ENCODE measurements at regions not wholly inside any gene's neighbourhood (a gene's known extent, or its start where the extent isn't known, plus 50 kb on each side); places are given as distances from the start of the nearest gene placed in this dataset.

- no peak for TF ChIP-seq NFYA (IDR thresholded peaks at IDR 0.05; ENCODE audit: borderline replicate concordance, low read depth, low read length)
- TF ChIP-seq JUND (IDR thresholded peaks at IDR 0.05; ENCODE audit: low read depth, low read length), result no peak
These were observed 118.4 kb upstream of the TP63 start (continued) for GRCh38 chr3:189512821-189513220.

- 94% methylated on average over 9 of the region's 9 CpGs for WGBS (ENCODE audit: insufficient coverage, insufficient replicate concordance, low lambda C conversion rate, missing lambda C conversion rate)
- H3K4me2 ChIP-seq (ENCODE audit: control insufficient read depth, insufficient read depth), result no peak overlapping the region
These were observed 117.7 kb upstream of the TP63 start for GRCh38 chr3:189513281-189514117.

More at GRCh38 chr3:189513281-189514117, 117.7 kb upstream of the TP63 start:
- FAIRE-seq (no peak), ATAC-seq (no peak), DNase-seq (ENCODE audit: low read depth, low spot score) (no peak)
- intact Hi-C loops (cut with micrococcal nuclease; ENCODE audit: unreplicated experiment) (loop anchor here (2.0 to 5.0 kb wide), 3 partner anchors 121 to 435 kb away; no protein-coding TSS in a partner anchor), in situ Hi-C loops (cut with MboI) (no loop called here)
- SMC1A ChIA-PET (ENCODE audit: uncharacterized antibody, unreplicated experiment), result interaction anchor here (0.8 to 4.7 kb wide), 30 partner anchors 10 to 441 kb away, joined by 3 to 81 read pairs (median 6); partner anchors contain the start of gene TP63
- CTCF ChIA-PET, result interaction anchor here (0.5 to 4.1 kb wide), 15 partner anchors 10 to 448 kb away, joined by 3 to 90 read pairs (median 6); no protein-coding TSS in a partner anchor
- no peak overlapping the region for H3K27ac ChIP-seq (ENCODE audit: control insufficient read depth, insufficient read depth)
- peaks cover 10% of the 10 kb centered on the region for H3K4me1 ChIP-seq (ENCODE audit: control insufficient read depth, insufficient read depth, low read length)
- no peak overlapping the region for H3K4me3 ChIP-seq
- H2AFZ ChIP-seq (ENCODE audit: control insufficient read depth, low read depth, low read length), result no peak overlapping the region
- no peaks in the 10 kb centered on the region for H3K79me2 ChIP-seq (ENCODE audit: control insufficient read depth, insufficient read depth, low read length)
- H3K36me3 ChIP-seq (ENCODE audit: control insufficient read depth in 2 of 2, insufficient read depth in 2 of 2, low read length in 1 of 2), result no peaks in the 10 kb centered on the region
- RAD21 ChIA-PET (ENCODE audit: unreplicated experiment), result interaction anchor here (1.0 to 5.3 kb wide), 10 partner anchors 50 to 434 kb away, joined by 3 to 66 read pairs (median 12); partner anchors contain the start of gene TP63
- POLR2A ChIA-PET, result no interaction called here
- no TSS peak for BruUV-seq (replicated peaks)
- H3K27me3 ChIP-seq (replicated peaks in 1 of 2; ENCODE audit: control insufficient read depth in 2 of 2, insufficient read depth in 2 of 2, low read length in 1 of 2), result no peaks in the 10 kb centered on the region
- peaks cover 12% of the 10 kb centered on the region for H3K9me3 ChIP-seq (replicated peaks; ENCODE audit: control insufficient read depth, insufficient read depth, low read length)
- no peaks in the 10 kb centered on the region for H4K20me1 ChIP-seq (ENCODE audit: control insufficient read depth, insufficient read depth)
- TF ChIP-seq SP1 (IDR thresholded peaks at IDR 0.05; ENCODE audit: low read depth, low read length), result no peak
- no peak for TF ChIP-seq NR2F1 (conservative IDR thresholded peaks at IDR 0.05)
- TF ChIP-seq STAT1 (conservative IDR thresholded peaks at IDR 0.05), result no peak
- no peak for TF ChIP-seq WRNIP1 (IDR thresholded peaks at IDR 0.05; ENCODE audit: borderline replicate concordance, low read depth, low read length)
- no peak for TF ChIP-seq SUPT20H (IDR thresholded peaks at IDR 0.05; ENCODE audit: borderline replicate concordance, control insufficient read depth, low read depth, low read length)
- TF ChIP-seq BCLAF1 (IDR thresholded peaks at IDR 0.05), result no peak
- no peak for TF ChIP-seq IKZF1 (conservative IDR thresholded peaks at IDR 0.05)
- no peak for TF ChIP-seq HDAC6 (IDR thresholded peaks at IDR 0.05; ENCODE audit: unreplicated experiment)
- TF ChIP-seq POLR2AphosphoS5 (IDR thresholded peaks at IDR 0.05; ENCODE audit: low read length), result no peak
- no peak overlapping the region for H3K9ac ChIP-seq (ENCODE audit: control insufficient read depth, insufficient read depth, low read length)

Data from GM12878 (cell line).